Esophagus squamous epithelium (tissue), 4 donors: ENCODE measurements at regions not wholly inside any gene's neighbourhood (a gene's known extent, or its start where the extent isn't known, plus 50 kb on each side); places are given as distances from the start of the nearest gene placed in this dataset.

ENCODE experiments used
- CTCF ChIP-seq, 6 experiments: fragments of 450-650 bp in 4 of 6; fragments of 200-600 bp in 2 of 6; sonication (generic) in 2 of 6; IDR thresholded peaks; one replicate each; pipeline ENCODE4 v1.5.1; 2016 to 2019; ENCODE audit warnings: antibody characterized with exemption in 6 of 6, mild to moderate bottlenecking in 4 of 6, moderate library complexity in 4 of 6
- POLR2A ChIP-seq, 4 donors: fragments of 450-650 bp; IDR thresholded peaks; one replicate each; pipeline ENCODE4 v1.6.1; 2017; ENCODE audit warnings: antibody characterized with exemption in 4 of 4, mild to moderate bottlenecking in 4 of 4, moderate library complexity in 3 of 4

- no peak for TF ChIP-seq POLR2A (IDR thresholded peaks at IDR 0.05)
- TF ChIP-seq CTCF (IDR thresholded peaks at IDR 0.05): no peak
Measured at GRCh38 chr14:22422238-22422637, 166.8 kb downstream of the DAD1 start.
